Activated CD8-positive, alpha-beta T cell treated with anti-CD3 and anti-CD28 coated beads, Interleukin-2, amount 10 ng/mL, durations not matched to agents 7 days and 5 days (primary cell): ENCODE measurements at regions not wholly inside any gene's neighbourhood (a gene's known extent, or its start where the extent isn't known, plus 50 kb on each side); places are given as distances from the start of the nearest gene placed in this dataset.

Experiments
- ATAC-seq: fragments of 150-1000 bp; cut with Tn5 transposase; one replicate; pipeline ENCODE4 v1.10.0; 2021; ENCODE audit warnings: moderate library complexity
- CTCF ChIA-PET: fragments of 350-600 bp; sonication (Branson Sonifier 250); formaldehyde crosslinking; loops from one replicate; lab custom pipeline; 2021; ENCODE audit warnings: antibody characterized with exemption; lab: Charles Lee
- POLR2A ChIA-PET: fragments of 350-600 bp; sonication (Branson Sonifier 250); formaldehyde crosslinking; loops from one replicate; lab custom pipeline; 2021; ENCODE audit warnings: antibody characterized with exemption; lab: Charles Lee
- DNase-seq: peaks from one replicate; pipeline ENCODE4 v3.0.0-alpha.2; 2020
- H3K27ac Mint-ChIP-seq: one replicate; pipeline ENCODE4 v1.8.0; 2021; ENCODE audit warnings: mild to moderate bottlenecking, mixed read lengths
- H3K27me3 Mint-ChIP-seq: one replicate; pipeline ENCODE4 v1.8.0; 2021; ENCODE audit warnings: low read depth, mixed read lengths
- H3K36me3 Mint-ChIP-seq: one replicate; pipeline ENCODE4 v1.8.0; 2021; ENCODE audit warnings: low read depth, mixed read lengths
- H3K4me1 Mint-ChIP-seq: one replicate; pipeline ENCODE4 v1.8.0; 2021; ENCODE audit warnings: low read depth, mixed read lengths
- H3K4me3 Mint-ChIP-seq: one replicate; pipeline ENCODE4 v1.8.0; 2021; ENCODE audit warnings: mild to moderate bottlenecking, mixed read lengths
- H3K9me3 Mint-ChIP-seq: one replicate; pipeline ENCODE4 v1.8.0; 2022; ENCODE audit warnings: mixed read lengths; ENCODE audit not compliant: insufficient read depth

- DNase-seq, result no peak
- CTCF ChIA-PET, result interaction anchor here (0.7 kb wide), 1 partner anchor 11 kb away, joined by 3 read pairs; no protein-coding TSS in a partner anchor
- POLR2A ChIA-PET, result no interaction called here
These were observed 54.8 kb upstream of the ADPGK start for GRCh38 chr15:72838311-72838731.

GRCh38 chr15:72836676-72837330 is 53.2 kb upstream of the ADPGK start:
- no peak overlapping the region for H3K27ac Mint-ChIP-seq
- no peak overlapping the region for H3K4me3 Mint-ChIP-seq
- no peak for ATAC-seq
- H3K4me1 Mint-ChIP-seq, result no peaks in the 10 kb centered on the region
- ChIA-PET CTCF (no interaction called here), POLR2A (no interaction called here)
- no peak for DNase-seq
- peaks cover 18% of the 10 kb centered on the region for H3K27me3 Mint-ChIP-seq
- H3K9me3 Mint-ChIP-seq, result no peaks in the 10 kb centered on the region
- no peaks in the 10 kb centered on the region for H3K36me3 Mint-ChIP-seq

More at GRCh38 chr15:72838311-72838731, 54.8 kb upstream of the ADPGK start:
- no peaks in the 10 kb centered on the region for H3K4me1 Mint-ChIP-seq
- H3K9me3 Mint-ChIP-seq, result no peaks in the 10 kb centered on the region
- ATAC-seq, result no peak
- no peaks in the 10 kb centered on the region for H3K36me3 Mint-ChIP-seq
- no peak overlapping the region for H3K27ac Mint-ChIP-seq
- peaks cover 13% of the 10 kb centered on the region for H3K27me3 Mint-ChIP-seq
- no peak overlapping the region for H3K4me3 Mint-ChIP-seq

- H3K4me3 Mint-ChIP-seq, result no peak overlapping the region
- POLR2A ChIA-PET, result no interaction called here
- DNase-seq (no peak), ATAC-seq (no peak)
- H3K27me3 Mint-ChIP-seq, result peaks cover 27% of the 10 kb centered on the region
- H3K36me3 Mint-ChIP-seq, result no peaks in the 10 kb centered on the region
- H3K9me3 Mint-ChIP-seq, result no peaks in the 10 kb centered on the region
- no peak overlapping the region for H3K27ac Mint-ChIP-seq
- CTCF ChIA-PET, result interaction anchor here (1.7 kb wide), 1 partner anchor 10 kb away, joined by 3 read pairs; no protein-coding TSS in a partner anchor
- H3K4me1 Mint-ChIP-seq, result no peaks in the 10 kb centered on the region
These were observed 51.8 kb upstream of the ADPGK start for GRCh38 chr15:72835294-72835890.

- ChIA-PET POLR2A (no interaction called here), CTCF (interaction anchor here (1.7 kb wide), 1 partner anchor 12 kb away, joined by 3 read pairs; no protein-coding TSS in a partner anchor)
- DNase-seq (no peak), ATAC-seq (no peak)
- Mint-ChIP-seq H3K36me3 (no peaks in the 10 kb centered on the region), H3K4me3 (no peak overlapping the region), H3K27me3 (peaks cover 32% of the 10 kb centered on the region), H3K4me1 (no peaks in the 10 kb centered on the region), H3K9me3 (no peaks in the 10 kb centered on the region), H3K27ac (no peak overlapping the region)
These were observed 50.0 kb upstream of the ADPGK start for GRCh38 chr15:72833561-72833960.
